GM12865 (cell line): ENCODE measurements at regions not wholly inside any gene's neighbourhood (a gene's known extent, or its start where the extent isn't known, plus 50 kb on each side); places are given as distances from the start of the nearest gene placed in this dataset.

ENCODE experiments used
- DNase-seq: peaks from one replicate; pipeline ENCODE4 v3.0.0; 2010; ENCODE audit warnings: low read depth
- H3K4me3 ChIP-seq: 2 replicates; pipeline ENCODE4 v1.5.1; 2011; ENCODE audit warnings: mild to moderate bottlenecking, low read depth, low read length, control low read depth
- TF ChIP-seq, protein P1 (sequence below): IDR thresholded peaks from 2 replicates; pipeline ENCODE4 v1.5.1; 2011; ENCODE audit warnings: low read length, control low read depth, low read depth, inconsistent platforms; ENCODE audit not compliant: insufficient read depth; ENCODE audit errors: missing control alignments

DNA sequence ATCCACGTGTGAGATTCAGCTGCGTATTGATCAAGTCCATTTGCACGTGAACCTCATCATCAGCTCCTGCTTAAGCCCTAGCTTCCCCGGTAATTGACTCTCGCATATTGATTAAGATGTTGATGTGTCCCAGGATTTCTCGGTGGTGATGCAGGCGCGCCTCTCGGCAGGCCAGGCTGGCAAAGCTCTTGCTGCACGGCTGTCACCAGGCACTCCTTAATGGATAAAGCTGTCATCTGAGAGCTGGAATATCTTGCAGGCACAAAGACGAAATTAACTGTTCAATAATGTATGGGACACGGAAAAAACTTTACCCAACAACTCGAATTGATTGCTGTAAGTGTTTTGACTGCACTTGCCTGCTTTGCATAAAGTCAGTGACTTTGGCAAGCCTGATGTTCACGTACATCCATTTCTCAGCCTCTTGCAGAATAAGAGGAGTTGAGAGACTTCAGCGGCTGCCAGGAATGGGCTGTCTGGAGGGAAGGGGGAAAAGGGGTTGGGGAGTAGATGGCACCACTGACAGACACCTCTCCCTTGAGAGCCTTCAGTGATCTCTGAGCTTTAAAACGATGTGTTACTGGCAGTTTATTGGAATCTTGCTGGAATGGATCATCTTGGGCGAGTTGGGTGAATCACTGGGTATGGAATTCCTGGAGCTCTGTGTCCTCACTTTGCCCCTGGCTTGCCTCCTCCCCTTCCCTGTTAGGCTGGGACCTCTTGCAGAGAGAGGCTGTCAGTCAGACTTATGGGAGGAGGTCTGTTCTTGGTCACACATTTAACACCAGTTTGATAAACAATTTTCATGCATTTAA lies 650.3 kb downstream of the CCDC171 start:
- no peak overlapping the region for H3K4me3 ChIP-seq
- TF ChIP-seq, protein P1, sequence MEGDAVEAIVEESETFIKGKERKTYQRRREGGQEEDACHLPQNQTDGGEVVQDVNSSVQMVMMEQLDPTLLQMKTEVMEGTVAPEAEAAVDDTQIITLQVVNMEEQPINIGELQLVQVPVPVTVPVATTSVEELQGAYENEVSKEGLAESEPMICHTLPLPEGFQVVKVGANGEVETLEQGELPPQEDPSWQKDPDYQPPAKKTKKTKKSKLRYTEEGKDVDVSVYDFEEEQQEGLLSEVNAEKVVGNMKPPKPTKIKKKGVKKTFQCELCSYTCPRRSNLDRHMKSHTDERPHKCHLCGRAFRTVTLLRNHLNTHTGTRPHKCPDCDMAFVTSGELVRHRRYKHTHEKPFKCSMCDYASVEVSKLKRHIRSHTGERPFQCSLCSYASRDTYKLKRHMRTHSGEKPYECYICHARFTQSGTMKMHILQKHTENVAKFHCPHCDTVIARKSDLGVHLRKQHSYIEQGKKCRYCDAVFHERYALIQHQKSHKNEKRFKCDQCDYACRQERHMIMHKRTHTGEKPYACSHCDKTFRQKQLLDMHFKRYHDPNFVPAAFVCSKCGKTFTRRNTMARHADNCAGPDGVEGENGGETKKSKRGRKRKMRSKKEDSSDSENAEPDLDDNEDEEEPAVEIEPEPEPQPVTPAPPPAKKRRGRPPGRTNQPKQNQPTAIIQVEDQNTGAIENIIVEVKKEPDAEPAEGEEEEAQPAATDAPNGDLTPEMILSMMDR, result no peak
- DNase-seq, result no peak

DNA sequence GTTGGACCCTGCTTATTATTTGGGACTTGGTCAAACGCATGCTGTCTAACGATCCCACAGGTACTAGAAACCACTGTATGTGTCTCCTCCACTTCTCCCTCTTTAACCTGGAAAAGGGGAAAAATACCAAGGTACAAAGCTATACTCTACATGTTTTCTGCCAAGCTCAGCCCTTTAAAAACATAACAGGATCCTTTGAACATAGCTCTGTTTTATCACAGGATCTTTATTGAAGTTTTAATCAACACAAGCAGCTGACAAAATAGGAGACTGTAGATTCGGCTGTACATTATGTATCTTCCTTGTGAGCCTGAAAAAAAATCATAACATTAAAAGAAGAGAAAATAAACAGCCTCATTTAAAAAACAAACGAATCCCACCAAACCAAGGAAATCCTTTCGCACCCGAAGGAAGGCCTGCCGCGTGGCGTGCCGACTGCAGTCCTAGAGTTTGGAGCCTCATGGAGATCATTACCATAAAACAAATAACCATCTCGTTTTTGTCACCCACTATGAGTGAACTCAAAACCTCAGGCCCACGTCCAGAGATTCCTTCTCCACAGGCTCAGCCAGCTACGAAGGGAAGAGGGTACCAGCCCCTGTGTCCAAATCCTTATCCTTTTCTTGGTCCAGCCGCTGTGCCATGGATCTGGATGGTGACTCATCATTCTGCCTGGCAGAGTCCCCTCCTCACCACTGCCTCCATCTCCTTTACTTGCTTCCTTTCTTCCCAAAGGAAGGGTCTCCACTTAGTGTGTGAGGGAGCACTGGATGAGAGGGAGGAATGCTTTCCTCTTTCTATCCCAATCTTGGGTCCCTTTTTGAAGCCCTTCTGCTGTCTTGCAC lies 651.1 kb downstream of the CCDC171 start:
- no peak overlapping the region for H3K4me3 ChIP-seq
- TF ChIP-seq, protein P1, result no peak
- DNase-seq, result no peak

DNA sequence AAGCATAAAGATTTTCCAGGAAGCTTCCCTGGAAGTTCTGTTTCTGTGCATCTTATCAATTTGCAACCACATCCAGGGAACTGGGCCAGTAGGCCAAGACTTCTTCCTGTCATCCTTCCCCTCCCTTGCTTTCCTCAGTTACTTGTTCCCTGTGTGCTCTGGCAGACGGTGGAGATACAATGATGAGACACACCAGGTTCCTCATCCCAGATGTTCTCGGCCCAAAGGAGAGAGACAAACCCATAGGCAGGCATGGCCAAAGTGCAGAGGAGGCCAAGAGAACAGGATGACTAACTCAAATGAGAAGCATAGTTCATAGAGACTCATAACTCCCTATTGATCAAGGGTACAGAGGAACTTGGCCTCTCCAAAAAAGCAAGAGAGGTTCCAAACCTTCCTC lies 652.6 kb downstream of the CCDC171 start:
- TF ChIP-seq, protein P1, result no peak
- DNase-seq, result no peak
- H3K4me3 ChIP-seq, result no peak overlapping the region

DNA sequence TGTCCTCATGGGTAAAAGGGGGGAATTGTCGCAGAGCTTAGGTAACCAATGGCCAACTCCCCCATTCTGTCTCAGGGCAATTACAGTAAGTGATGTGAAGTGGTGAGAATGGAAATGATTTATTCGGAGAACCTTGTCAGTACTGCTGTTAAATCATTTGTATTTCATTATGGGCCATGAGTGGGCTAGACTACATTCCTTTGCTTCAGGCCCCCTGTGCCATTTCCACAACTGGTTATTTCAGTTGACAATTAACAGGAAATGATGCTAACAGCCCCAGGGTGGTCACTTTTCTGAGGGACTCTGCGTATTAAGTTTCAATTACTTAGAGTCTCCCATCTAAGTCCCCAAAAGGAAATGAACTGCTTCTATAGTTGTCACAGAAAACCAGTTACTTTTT lies 653.7 kb downstream of the CCDC171 start:
- TF ChIP-seq, protein P1, result no peak
- DNase-seq, result peak; percentile 30
- no peak overlapping the region for H3K4me3 ChIP-seq

DNA sequence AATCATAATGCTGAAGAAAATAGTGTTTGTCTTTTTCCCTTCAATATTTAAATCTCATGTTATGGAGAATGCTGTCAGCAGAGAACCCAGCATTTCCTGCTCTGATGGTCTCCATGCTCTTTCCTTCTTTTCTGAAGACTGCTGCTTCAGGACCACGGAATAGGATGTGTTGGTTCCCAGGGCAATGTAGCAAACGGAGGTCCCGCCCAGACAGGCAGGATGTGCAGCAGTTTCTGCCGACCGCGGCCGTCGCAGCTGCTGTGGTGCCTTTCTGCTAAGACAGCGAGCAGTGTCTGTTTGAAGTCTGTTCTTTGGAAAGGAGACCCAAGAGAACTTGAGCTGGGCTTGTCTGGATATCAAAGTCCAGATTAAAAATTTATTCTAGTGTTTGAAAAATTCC lies 654.3 kb downstream of the CCDC171 start:
- TF ChIP-seq, protein P1, result no peak
- peak; percentile 84 for DNase-seq
- peak overlapping the region; percentile 29 for H3K4me3 ChIP-seq

DNA sequence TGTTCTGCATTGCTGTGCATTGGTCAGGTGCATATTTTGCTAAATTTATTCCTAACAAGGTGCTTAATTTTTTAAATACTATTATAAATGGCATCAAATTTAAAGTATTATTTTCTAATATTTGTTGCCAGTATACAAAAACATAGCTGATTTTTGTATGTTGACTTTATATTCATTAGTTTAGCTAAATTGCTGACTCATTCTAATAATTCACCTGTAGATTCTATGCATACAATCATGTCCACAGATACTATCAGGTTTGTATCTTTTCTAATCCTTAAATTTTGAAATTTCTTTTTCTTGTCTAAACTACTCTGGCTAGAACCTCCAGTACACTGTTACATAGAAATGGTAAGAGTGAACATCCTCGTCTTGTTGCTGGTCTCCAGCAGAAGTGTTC lies 657.6 kb downstream of the CCDC171 start:
- no peak overlapping the region for H3K4me3 ChIP-seq
- DNase-seq, result no peak
- TF ChIP-seq, protein P1, result no peak
